Activated T-helper 2 cell treated with anti-CD3 and anti-CD28 coated beads, Interferon-gamma antibody, Interleukin-2, Interleukin-4, amounts not matched to agents 10 μg/mL and 5 μg/mL and 100 μg/mL, durations not matched to agents 14 hours and 24 hours and 36 hours (primary cell): ENCODE measurements at regions not wholly inside any gene's neighbourhood (a gene's known extent, or its start where the extent isn't known, plus 50 kb on each side); places are given as distances from the start of the nearest gene placed in this dataset.

Experiments
- DNase-seq: peaks from one replicate; pipeline ENCODE4 v3.0.0; 2021; ENCODE audit warnings: low spot score
- H3K27ac Mint-ChIP-seq: one replicate; pipeline ENCODE4 v1.8.0; 2021; ENCODE audit warnings: mixed read lengths
- H3K27me3 Mint-ChIP-seq: one replicate; pipeline ENCODE4 v1.8.0; 2021; ENCODE audit warnings: low read depth, mixed read lengths
- H3K36me3 Mint-ChIP-seq: one replicate; pipeline ENCODE4 v1.8.0; 2021; ENCODE audit warnings: low read depth, mixed read lengths
- H3K4me1 Mint-ChIP-seq: one replicate; pipeline ENCODE4 v1.8.0; 2021; ENCODE audit warnings: low read depth, mixed read lengths
- H3K4me3 Mint-ChIP-seq: one replicate; pipeline ENCODE4 v1.8.0; 2021; ENCODE audit warnings: low read depth, mild to moderate bottlenecking, moderate library complexity, mixed read lengths
- H3K9me3 Mint-ChIP-seq: one replicate; pipeline ENCODE4 v1.8.0; 2021; ENCODE audit warnings: mixed read lengths
- intact Hi-C: fragments of 100-400 bp; cut with micrococcal nuclease; formaldehyde crosslinking; loops from one replicate; pipeline ENCODE4 v1.15.1; 2023

- intact Hi-C loops = no loop called here
- H3K36me3 Mint-ChIP-seq = no peaks in the 10 kb centered on the region
Measured at GRCh38 chr5:109511980-109512734, 102.4 kb upstream of the PJA2 start.

GRCh38 chr5:109506556-109506955 lies 96.8 kb upstream of the PJA2 start:
- no peaks in the 10 kb centered on the region for H3K9me3 Mint-ChIP-seq
- H3K27ac Mint-ChIP-seq = no peak overlapping the region
- no peak for DNase-seq
- H3K4me1 Mint-ChIP-seq = no peaks in the 10 kb centered on the region
- intact Hi-C loops = no loop called here
- no peaks in the 10 kb centered on the region for H3K36me3 Mint-ChIP-seq
- H3K4me3 Mint-ChIP-seq = no peak overlapping the region
- H3K27me3 Mint-ChIP-seq = peaks cover 7% of the 10 kb centered on the region

More at GRCh38 chr5:109511980-109512734, 102.4 kb upstream of the PJA2 start:
- Mint-ChIP-seq H3K4me3 (no peak overlapping the region), H3K9me3 (no peaks in the 10 kb centered on the region), H3K27me3 (peaks cover 2% of the 10 kb centered on the region), H3K4me1 (no peaks in the 10 kb centered on the region), H3K27ac (no peak overlapping the region)
- no peak for DNase-seq

GRCh38 chr5:109496112-109496511 lies 86.3 kb upstream of the PJA2 start:
- no peak overlapping the region for H3K4me3 Mint-ChIP-seq
- DNase-seq = no peak
- no peaks in the 10 kb centered on the region for H3K36me3 Mint-ChIP-seq
- H3K9me3 Mint-ChIP-seq = no peaks in the 10 kb centered on the region
- H3K27ac Mint-ChIP-seq = no peak overlapping the region
- peaks cover 3% of the 10 kb centered on the region for H3K27me3 Mint-ChIP-seq
- no peaks in the 10 kb centered on the region for H3K4me1 Mint-ChIP-seq
- intact Hi-C loops = no loop called here

GRCh38 chr5:109487753-109488420 lies 78.1 kb upstream of the PJA2 start:
- Mint-ChIP-seq H3K27me3 (peaks cover 6% of the 10 kb centered on the region), H3K4me3 (no peak overlapping the region), H3K4me1 (no peaks in the 10 kb centered on the region), H3K36me3 (no peaks in the 10 kb centered on the region), H3K9me3 (no peaks in the 10 kb centered on the region), H3K27ac (no peak overlapping the region)
- DNase-seq = no peak
- intact Hi-C loops = no loop called here

- no peak for DNase-seq
- H3K4me1 Mint-ChIP-seq = no peaks in the 10 kb centered on the region
- intact Hi-C loops = no loop called here
- no peaks in the 10 kb centered on the region for H3K9me3 Mint-ChIP-seq
- no peak overlapping the region for H3K27ac Mint-ChIP-seq
- no peaks in the 10 kb centered on the region for H3K36me3 Mint-ChIP-seq
- H3K27me3 Mint-ChIP-seq = peaks cover 6% of the 10 kb centered on the region
- H3K4me3 Mint-ChIP-seq = no peak overlapping the region
Measured at GRCh38 chr5:109486200-109486804, 76.5 kb upstream of the PJA2 start.

- no peaks in the 10 kb centered on the region for H3K36me3 Mint-ChIP-seq
- intact Hi-C loops = no loop called here
- no peaks in the 10 kb centered on the region for H3K9me3 Mint-ChIP-seq
Measured at GRCh38 chr5:109485030-109485429, 75.3 kb upstream of the PJA2 start.

GRCh38 chr5:109484597-109484996 lies 74.8 kb upstream of the PJA2 start:
- no peak for DNase-seq
- peaks cover 6% of the 10 kb centered on the region for H3K27me3 Mint-ChIP-seq
- H3K9me3 Mint-ChIP-seq = no peaks in the 10 kb centered on the region
- intact Hi-C loops = no loop called here
- H3K36me3 Mint-ChIP-seq = no peaks in the 10 kb centered on the region
- H3K27ac Mint-ChIP-seq = no peak overlapping the region
- no peaks in the 10 kb centered on the region for H3K4me1 Mint-ChIP-seq
- no peak overlapping the region for H3K4me3 Mint-ChIP-seq

More at GRCh38 chr5:109485030-109485429, 75.3 kb upstream of the PJA2 start:
- no peak for DNase-seq
- Mint-ChIP-seq H3K27ac (no peak overlapping the region), H3K27me3 (peaks cover 6% of the 10 kb centered on the region), H3K4me3 (no peak overlapping the region), H3K4me1 (no peaks in the 10 kb centered on the region)

GRCh38 chr5:109483395-109483971 lies 73.7 kb upstream of the PJA2 start:
- no peak overlapping the region for H3K27ac Mint-ChIP-seq
- DNase-seq = no peak
- no peaks in the 10 kb centered on the region for H3K36me3 Mint-ChIP-seq
- intact Hi-C loops = no loop called here
- peaks cover 6% of the 10 kb centered on the region for H3K27me3 Mint-ChIP-seq
- H3K9me3 Mint-ChIP-seq = no peaks in the 10 kb centered on the region
- H3K4me3 Mint-ChIP-seq = no peak overlapping the region
- no peaks in the 10 kb centered on the region for H3K4me1 Mint-ChIP-seq

GRCh38 chr5:109482748-109483147 lies 73.0 kb upstream of the PJA2 start:
- H3K27me3 Mint-ChIP-seq = peaks cover 6% of the 10 kb centered on the region
- H3K36me3 Mint-ChIP-seq = no peaks in the 10 kb centered on the region
- no peaks in the 10 kb centered on the region for H3K9me3 Mint-ChIP-seq
- H3K4me3 Mint-ChIP-seq = no peak overlapping the region
- no peaks in the 10 kb centered on the region for H3K4me1 Mint-ChIP-seq
- H3K27ac Mint-ChIP-seq = no peak overlapping the region
- no peak for DNase-seq
- intact Hi-C loops = no loop called here

GRCh38 chr5:109479260-109479860 lies 69.6 kb upstream of the PJA2 start:
- no peaks in the 10 kb centered on the region for H3K4me1 Mint-ChIP-seq
- DNase-seq = no peak
- no peak overlapping the region for H3K4me3 Mint-ChIP-seq
- H3K27me3 Mint-ChIP-seq = peaks cover 10% of the 10 kb centered on the region
- intact Hi-C loops = loop anchor here (10.0 kb wide), 2 partner anchors 835 to 955 kb away; no protein-coding TSS in a partner anchor
- no peaks in the 10 kb centered on the region for H3K9me3 Mint-ChIP-seq
- H3K36me3 Mint-ChIP-seq = no peaks in the 10 kb centered on the region
- H3K27ac Mint-ChIP-seq = no peak overlapping the region

- no peaks in the 10 kb centered on the region for H3K4me1 Mint-ChIP-seq
- no peaks in the 10 kb centered on the region for H3K9me3 Mint-ChIP-seq
- H3K27ac Mint-ChIP-seq = no peak overlapping the region
- intact Hi-C loops = loop anchor here (10.0 kb wide), 2 partner anchors 834 to 954 kb away; no protein-coding TSS in a partner anchor
- no peak for DNase-seq
- H3K36me3 Mint-ChIP-seq = no peaks in the 10 kb centered on the region
- no peak overlapping the region for H3K4me3 Mint-ChIP-seq
- peaks cover 7% of the 10 kb centered on the region for H3K27me3 Mint-ChIP-seq
Measured at GRCh38 chr5:109478830-109479229, 69.1 kb upstream of the PJA2 start.

- Mint-ChIP-seq H3K4me3 (no peak overlapping the region), H3K36me3 (no peaks in the 10 kb centered on the region), H3K4me1 (no peaks in the 10 kb centered on the region), H3K27me3 (peaks cover 15% of the 10 kb centered on the region), H3K9me3 (no peaks in the 10 kb centered on the region), H3K27ac (no peak overlapping the region)
- intact Hi-C loops = loop anchor here (10.0 kb wide), 2 partner anchors 831 to 951 kb away; no protein-coding TSS in a partner anchor
- no peak for DNase-seq
Measured at GRCh38 chr5:109476292-109476691, 66.5 kb upstream of the PJA2 start.
